VCaP (cell line): ENCODE measurements at regions not wholly inside any gene's neighbourhood (a gene's known extent, or its start where the extent isn't known, plus 50 kb on each side); places are given as distances from the start of the nearest gene placed in this dataset.

ENCODE experiments used
- H3K27ac ChIP-seq: fragments of 450-650 bp; 2 replicates; pipeline ENCODE4 v1.5.1; 2017
- TF ChIP-seq, protein P1 (sequence below): fragments of 450-650 bp; conservative IDR thresholded peaks from 2 replicates; pipeline ENCODE4 v1.5.1; 2017; ENCODE audit warnings: mild to moderate bottlenecking, moderate library complexity

DNA sequence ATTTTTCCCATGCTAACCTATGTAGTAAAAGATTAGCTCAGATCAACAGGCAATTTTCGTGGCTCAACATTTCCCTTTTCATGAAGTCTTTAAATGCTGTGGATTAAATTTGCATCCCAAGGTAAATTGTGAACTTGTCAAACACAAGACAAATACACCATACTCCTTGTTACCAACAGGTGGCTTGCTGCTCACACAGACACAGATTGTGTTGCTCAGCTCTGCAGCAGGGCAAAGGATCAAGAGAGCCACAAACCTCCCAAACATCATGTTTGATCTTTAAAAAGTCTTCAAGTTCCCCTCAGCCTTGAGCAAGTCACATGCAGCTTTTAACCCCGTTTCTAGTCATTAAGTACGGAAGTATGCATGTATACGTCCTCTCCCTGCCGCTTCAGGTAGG is 119.6 kb upstream of the CNTNAP4 start:
- TF ChIP-seq, protein P1, sequence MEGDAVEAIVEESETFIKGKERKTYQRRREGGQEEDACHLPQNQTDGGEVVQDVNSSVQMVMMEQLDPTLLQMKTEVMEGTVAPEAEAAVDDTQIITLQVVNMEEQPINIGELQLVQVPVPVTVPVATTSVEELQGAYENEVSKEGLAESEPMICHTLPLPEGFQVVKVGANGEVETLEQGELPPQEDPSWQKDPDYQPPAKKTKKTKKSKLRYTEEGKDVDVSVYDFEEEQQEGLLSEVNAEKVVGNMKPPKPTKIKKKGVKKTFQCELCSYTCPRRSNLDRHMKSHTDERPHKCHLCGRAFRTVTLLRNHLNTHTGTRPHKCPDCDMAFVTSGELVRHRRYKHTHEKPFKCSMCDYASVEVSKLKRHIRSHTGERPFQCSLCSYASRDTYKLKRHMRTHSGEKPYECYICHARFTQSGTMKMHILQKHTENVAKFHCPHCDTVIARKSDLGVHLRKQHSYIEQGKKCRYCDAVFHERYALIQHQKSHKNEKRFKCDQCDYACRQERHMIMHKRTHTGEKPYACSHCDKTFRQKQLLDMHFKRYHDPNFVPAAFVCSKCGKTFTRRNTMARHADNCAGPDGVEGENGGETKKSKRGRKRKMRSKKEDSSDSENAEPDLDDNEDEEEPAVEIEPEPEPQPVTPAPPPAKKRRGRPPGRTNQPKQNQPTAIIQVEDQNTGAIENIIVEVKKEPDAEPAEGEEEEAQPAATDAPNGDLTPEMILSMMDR = no peak
- no peak overlapping the region for H3K27ac ChIP-seq

DNA sequence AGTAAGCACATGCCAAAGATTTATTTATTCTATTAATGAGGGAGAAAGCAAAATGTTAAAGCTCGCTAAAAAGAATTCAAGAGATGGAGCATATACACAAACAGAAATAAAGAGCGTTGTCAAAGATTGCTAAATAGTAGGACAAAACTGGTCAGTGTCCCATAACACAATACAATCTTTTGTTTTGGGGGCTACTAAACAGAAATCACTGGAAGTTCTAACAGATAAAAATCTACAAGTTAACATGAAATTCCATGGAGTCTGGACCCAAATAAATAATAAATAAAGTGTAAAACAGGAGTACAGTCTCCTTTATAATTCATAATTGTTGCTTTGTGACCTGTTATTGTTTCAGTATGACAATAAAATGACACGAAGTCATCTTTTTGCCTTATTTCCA is 115.2 kb upstream of the CNTNAP4 start:
- no peak overlapping the region for H3K27ac ChIP-seq
- TF ChIP-seq, protein P1 = no peak

DNA sequence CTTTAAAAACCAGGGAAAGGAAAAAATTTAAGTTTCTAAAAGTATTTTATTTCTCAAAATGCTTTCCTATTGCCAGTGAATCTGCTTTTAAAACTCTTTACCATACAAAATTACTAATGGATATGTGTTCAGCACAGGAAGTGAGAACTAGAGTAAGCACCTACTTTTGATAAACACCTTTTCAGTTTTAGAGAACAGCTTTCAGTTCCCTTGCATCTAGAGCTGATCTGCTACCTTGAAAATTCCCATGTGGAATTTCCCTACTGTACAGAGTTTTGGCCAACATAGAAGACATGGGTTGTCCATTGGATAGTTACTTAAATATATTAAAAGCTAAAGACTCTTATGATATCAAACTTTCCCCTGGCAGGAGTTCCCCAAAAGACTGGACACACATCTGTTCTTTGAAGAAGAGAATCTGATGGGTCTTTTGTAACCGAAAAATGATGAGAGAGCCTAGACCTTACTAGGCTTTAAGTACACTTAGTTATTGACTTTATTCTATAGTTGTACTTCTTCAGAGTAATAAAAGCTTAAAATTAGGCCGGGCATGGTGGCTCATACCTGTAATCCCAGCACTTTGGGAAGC is 112.1 kb upstream of the CNTNAP4 start:
- no peak overlapping the region for H3K27ac ChIP-seq
- TF ChIP-seq, protein P1 = no peak

DNA sequence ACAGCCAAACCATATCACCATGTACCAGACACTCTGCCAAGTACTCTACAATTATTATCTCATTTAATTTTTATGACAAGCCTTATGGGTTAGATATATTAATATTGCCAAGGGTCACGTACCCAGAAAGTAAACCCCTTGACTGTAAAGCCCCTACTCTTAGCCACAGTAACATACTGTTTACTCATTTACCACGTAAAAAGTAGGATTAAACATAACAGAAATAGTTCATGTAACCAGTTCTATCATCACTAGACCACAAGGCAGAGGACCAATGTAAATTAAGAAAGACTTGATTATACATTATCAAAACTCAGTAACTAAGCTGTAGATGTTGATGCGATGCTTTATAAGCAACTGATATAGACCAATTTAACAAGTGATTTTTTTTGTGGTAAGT is 101.5 kb upstream of the CNTNAP4 start:
- TF ChIP-seq, protein P1 = no peak
- no peak overlapping the region for H3K27ac ChIP-seq

DNA sequence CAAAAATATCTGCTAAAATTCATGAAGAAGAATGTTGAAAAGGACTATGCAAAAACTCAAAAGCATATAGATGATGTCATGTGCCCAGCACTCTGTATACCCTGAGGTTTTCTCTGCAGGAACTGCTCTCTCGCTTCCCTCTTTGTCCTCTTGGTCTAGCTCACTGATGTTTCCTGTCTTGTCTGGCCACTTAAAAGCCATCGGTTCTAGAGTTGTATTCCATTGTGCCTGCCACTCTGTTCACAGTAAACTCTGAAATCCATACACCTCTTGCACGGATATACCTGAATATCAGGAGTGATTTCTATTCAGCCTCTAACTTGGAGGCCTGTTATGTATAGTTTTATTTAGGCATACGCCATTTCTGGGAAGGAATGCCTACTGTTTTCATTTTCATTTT is 101.0 kb upstream of the CNTNAP4 start:
- TF ChIP-seq, protein P1 = no peak
- H3K27ac ChIP-seq = no peak overlapping the region

DNA sequence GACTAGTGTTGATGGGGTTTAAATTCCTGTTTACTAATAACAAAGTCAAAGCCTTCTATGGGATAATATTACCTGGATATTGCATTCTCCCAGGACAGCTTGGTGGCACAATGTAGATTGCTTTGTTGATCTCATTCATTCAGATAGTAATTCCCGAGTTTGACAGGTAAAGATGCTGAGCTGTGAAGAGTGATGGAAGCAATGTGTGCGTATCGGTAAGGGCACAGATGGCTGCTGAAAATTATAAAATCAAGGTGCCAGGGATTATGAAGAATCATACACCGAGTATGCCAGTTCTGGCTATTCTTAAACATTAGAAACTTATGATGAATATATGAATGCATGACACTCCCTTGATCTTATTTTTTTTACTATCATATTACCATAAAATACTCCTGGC is 100.6 kb upstream of the CNTNAP4 start:
- TF ChIP-seq, protein P1 = no peak
- H3K27ac ChIP-seq = no peak overlapping the region

DNA sequence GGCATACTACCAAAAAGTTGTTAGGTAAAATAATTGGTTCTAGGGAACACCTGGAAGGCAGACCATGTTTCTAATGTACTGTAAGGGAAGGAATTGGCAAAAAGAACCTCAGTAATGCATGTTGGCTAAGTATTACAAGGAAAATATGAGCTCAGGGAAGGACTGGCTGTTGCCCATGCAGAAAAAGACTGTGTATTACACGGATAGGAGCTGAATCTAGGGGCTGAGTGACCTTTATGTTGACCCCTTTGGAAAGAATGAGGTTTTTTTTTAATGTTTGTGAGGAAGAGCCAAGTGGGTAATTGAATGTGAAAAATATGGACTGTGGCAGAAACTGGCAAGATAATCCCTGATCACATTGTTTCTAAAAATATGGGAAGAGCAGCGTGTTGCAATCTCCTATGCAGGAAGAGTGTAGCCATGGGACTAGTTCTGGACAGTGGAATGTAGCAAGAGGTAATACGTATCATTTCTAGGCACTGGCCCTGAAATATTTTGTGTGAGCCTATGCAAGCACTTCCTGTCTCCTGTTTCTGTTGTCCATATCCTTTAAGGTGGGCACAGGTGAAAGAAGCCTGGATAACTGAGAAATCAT is 95.1 kb upstream of the CNTNAP4 start:
- H3K27ac ChIP-seq = no peak overlapping the region
- TF ChIP-seq, protein P1 = no peak
